NCI-H2029 treated with DMSO at 0.1 percent for 48 hours (cell line): ENCODE measurements at regions not wholly inside any gene's neighbourhood (a gene's known extent, or its start where the extent isn't known, plus 50 kb on each side); places are given as distances from the start of the nearest gene placed in this dataset.
"Not testable (repeated sequence)": the region's sequence is repeated elsewhere in the genome, so short reads cannot be mapped to it uniquely, and the experiment has no call there.

Source experiments
- DNase-seq: peaks from one replicate; lab custom pipeline; 2025; lab: John Stamatoyannopoulos, UW

DNA sequence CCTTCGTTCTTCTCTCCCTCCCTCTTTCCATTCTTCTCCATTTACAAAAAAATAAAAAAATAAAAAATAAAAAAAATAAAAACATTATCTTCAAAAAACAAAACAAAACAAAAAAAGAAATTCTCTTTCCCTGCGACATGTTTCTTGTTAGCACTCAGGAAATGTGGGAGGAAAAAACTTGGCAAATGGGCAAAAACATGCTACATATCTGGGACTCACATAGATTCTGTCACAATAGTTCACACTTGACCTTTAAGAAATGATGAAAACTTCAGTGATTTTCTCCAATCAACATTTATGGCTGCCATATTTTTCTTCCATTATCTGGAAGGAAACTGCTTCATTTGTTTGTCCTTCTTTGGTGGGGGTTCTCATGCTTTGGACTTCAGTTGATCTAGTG lies 109.3 kb downstream of the PRKAB2 start:
- no peak for DNase-seq

DNA sequence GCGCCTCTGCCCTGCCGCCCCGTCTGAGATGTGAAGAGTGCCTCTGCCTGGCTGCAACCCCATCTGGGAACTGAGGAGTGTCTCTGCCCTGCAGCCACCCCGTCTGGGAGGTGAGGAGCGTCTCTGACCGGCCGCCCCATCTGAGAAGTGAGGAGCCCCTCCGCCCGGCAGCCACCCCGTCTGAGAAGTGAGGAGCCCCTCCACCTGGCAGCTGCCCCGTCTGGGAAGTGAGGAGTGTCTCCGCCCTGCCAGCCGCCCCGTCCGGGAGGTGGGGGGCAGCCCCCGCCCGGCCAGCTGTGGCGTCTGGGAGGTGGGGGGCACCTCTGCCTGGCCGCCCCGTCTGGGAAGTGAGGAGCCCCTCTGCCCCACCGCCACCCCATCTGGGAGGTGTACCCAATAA lies 110.4 kb downstream of the PRKAB2 start:
- DNase-seq: not testable (repeated sequence)

DNA sequence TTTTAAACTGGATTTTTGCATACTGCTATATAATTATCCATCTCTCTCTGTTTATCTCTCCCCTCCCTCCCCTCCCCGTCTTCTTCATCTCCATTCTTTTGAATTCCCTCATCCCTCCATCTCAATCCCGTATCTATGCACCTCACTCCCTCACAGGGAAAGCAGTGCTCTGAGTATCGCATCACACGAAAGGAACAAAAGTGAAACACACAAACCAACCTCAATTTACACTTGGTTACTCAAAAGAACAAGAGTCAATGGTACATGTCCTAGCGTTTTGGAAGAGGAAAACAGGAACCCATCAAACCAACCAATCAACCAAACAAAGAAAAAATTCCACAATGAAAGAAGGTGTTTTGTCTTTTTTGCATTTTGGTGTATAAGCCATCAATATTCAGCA lies 115.1 kb downstream of the NBPF12 start:
- no peak for DNase-seq

DNA sequence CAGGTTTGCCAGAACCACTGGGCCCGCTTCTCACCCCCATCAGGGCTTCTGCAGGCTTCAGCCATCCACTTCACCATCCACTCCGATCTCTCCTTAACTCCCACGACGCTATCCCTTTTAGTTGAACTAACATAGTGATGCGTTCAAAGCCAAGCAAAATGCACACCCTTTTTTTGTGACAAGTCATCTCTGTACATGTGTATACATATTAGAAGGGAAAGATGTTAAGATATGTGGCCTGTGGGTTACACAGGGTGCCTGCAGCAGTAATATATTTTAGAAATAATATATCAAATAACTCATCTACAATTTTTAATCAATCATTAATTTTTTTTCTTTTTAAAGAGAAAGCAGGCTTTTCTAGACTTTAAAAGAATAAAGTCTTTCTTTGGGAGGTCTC lies 114.6 kb downstream of the NBPF12 start:
- no peak for DNase-seq

DNA sequence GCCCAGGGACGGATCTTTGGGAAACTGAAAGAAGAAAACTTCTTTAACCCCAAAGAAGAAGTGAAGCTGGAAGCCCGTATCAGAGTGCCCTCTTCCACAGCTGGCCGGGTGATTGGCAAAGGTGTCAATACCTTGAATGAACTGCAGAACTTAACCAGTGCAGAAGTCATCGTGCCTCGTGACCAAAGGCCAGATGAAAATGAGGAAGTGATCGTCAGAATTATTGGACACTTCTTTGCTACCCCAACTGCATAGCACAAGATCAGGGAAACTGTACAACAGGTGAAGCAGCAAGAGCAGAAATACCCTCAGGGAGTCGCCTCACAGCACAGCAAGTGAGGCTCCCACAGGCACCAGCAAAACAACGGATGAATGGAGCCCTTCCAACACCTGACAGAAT lies 114.0 kb downstream of the NBPF12 start:
- no peak for DNase-seq

DNA sequence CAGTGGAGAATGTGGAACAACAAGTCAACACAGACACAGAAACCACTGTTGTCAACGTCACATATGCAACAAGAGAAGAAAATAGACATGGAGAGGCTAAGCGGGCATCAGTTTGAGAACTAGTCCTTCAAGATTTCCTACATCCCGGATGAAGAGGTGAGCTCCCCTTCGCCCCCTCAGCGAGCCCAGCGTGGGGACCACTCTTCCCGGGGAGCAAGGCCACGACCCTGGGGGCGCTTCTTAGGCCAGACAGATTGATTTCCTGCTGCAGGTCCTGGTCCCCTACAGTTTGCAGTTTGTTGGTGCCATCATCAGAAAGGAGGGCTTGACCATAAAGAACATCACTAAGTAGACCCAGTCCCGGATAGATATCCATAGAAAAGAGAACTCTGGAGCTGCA lies 113.0 kb downstream of the NBPF12 start:
- DNase-seq: no peak

DNA sequence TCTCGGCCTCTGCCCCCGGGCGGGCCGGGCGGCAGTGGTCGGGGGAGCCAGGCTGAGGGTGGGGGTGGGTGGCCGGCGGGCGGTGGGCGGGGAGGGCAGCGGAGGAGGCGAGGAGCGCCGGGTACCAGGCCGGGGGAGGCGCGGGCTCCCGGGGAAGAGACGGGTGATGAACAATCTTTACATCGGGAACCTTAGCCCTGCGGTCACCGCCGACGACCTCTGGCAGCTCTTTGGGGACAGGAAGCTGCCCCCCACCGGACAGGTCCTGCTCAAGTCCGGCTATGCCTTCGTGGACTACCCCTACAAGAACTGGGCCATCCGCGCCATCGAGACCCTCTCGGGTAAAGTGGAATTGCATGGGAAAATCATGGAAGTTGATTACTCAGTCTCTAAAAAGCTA lies 112.5 kb downstream of the NBPF12 start:
- DNase-seq: no peak

DNA sequence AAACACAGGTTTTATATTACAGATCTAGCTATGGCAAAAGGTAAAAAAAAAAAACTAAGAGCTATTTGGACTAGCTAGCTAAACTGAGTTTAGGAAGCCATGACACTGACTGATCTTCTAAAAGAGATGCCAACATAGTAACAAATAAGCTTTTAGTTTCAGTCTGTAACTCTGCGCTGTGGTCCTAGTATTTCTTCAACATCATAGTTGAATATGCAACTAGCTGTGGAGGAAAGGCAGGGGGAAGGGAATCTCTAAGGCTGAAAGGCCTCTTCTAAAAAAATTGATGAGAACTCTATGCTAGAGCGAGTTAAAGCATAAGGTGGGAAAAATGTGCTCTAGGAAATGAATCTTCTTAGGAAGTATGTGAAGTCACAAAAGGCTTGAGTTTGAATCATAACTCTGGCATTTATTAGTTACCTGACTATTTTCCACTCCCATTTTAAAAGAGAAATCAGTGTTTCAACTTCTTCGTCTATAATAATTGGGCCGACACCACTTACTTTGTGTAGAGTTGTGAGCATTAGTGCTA lies 108.8 kb downstream of the NBPF12 start:
- DNase-seq: not testable (repeated sequence)

DNA sequence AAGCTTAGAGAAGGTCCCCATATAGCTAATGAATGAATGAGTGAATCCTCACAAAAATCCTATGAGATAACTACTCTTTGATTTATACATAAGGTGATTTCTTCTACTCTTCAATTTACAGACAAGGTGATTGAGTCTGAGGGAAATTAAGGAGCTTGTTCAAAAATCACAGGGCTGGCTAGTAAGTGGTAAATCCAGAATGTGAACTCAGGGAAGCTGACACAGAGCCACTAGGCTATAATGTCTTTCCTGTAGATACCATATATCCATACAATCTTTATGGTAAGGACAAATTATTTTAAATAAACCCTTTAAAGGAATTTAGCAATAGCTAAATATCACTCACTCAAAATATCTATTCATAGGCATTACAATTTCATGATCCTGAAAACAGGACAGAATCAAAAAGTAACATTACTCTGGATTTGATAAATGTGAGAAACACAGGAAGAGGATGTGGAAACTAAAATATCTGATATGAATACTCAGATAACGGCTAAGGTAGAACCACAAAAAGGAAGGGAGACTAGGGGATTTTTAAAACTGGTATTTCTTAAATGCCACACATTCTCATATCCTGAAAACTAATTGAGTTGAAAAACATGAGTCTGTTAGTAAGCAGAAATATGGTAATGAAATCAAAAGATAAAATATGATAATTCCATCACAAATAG lies 108.2 kb downstream of the NBPF12 start:
- DNase-seq: no peak
